Medulla oblongata (tissue), 1 donor: ENCODE measurements at regions not wholly inside any gene's neighbourhood (a gene's known extent, or its start where the extent isn't known, plus 50 kb on each side); places are given as distances from the start of the nearest gene placed in this dataset.
A peak's percentile ranks its signal among the peaks of the same experiment; 100 is the strongest.

ENCODE experiments used
- DNase-seq: peaks from one replicate; pipeline ENCODE4 v3.0.0-alpha.2; 2015; ENCODE audit errors: extremely low spot score

DNA sequence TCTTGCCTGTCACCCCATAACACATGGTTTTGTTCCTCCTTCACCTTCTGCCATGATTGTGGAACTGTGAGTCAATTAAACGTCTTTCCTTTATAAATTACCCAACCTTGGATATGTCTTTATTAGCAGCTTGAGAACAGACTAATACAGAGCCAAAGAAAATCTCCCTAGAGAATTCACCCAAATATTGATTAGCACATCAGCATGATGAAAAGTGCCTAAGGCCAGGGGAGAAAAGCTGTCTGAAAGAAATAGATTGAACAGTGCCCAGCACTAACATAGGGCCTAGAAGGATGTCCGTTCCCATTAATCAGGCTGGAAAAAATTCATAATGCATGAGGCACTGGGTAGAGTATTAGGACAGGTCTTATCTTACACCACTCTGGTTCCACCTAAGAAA is 111.9 kb upstream of the CALN1 start:
- DNase-seq = no peak

DNA sequence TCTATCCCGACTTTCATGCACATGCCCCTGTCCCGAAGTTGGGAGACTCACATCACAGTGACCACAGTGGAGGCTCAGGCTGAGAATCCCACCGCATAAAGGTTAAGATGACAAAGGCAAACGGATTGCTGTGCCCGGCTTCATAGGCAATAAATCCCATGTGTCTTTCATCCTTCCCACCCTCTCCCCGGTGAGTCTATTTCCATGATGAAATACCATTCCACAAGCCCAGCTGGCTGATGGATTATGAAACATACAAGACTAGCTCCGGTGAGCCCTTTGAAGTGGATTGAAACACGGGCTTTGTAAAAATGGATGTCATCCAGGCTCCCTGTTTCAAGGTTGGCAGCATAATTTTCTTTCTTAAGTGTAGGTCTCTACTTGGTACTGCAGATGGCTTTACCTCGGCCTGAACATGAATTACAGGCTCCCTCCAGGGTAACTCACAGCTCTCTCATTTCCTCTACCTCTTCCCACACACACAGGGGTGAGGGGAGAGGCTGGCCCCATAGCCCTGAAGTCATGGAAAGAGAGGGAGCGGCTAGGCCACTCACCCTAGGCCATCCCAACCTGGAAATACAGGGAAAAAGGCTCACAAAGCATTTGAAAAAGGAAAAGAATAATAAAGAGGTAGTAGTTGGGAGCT is 92.0 kb upstream of the CALN1 start:
- no peak for DNase-seq

DNA sequence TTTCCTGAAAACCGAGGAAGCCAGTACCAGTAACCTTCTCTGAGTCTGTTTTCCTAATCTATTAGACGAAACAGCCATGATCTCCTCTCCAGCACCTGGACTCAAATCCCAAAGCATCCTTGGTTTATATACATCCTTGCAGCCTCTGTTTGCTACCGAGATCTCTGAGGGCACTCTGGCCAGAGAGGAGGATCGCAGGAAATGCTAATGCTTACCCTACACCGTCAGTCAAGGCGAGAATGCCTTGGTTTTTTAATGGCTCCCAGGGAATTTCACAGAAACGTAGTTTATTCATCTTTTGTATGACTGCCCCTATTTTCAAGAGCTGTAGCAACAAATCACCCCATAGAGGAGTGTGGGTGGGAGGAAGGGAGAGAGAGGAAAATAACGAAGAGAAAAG is 91.5 kb upstream of the CALN1 start:
- no peak for DNase-seq

DNA sequence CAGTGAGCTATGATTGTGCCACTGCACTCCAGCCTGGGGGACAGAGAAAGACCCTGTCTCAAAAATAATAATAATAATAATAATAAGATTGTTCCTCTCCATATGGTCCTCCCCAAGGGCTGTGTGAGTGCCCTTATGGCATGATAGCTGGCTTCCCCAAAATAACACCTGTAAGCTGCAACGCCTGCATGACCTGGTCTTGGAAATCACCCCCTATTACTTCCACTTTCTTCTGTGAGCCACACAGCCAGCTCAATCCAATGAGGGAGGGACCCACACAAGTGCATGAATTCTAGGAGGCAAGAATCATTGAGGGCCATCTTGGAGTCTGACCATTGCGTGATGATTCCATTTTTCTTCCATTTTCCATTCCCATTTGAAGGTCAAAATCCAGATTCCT is 82.7 kb upstream of the CALN1 start:
- no peak for DNase-seq

GRCh38 chr7:72493850-72494661 is 81.9 kb upstream of the CALN1 start:
- DNase-seq = peak; percentile 84

- no peak for DNase-seq
Measured at GRCh38 chr7:72492461-72493065, 80.4 kb upstream of the CALN1 start.

- no peak for DNase-seq
Measured at GRCh38 chr7:72490301-72490700, 78.2 kb upstream of the CALN1 start.

DNA sequence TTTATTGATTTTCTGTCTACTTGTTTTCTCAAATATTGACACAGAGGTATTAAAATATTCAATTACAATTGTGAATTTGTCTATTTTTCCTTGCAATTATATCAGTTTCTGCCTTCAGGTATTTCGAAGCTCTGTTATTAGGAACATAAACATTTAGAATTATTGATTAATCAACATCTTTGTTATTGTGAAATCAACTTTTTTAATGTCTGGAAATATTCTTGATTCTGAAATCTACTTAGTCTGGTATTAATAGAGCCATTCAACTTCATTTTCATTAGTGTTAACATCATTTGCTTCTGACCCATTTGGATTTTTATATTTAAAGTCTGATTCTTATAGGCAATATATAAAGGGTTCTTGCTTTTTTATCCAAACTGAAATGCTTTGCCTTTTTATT is 69.8 kb upstream of the CALN1 start:
- no peak for DNase-seq

DNA sequence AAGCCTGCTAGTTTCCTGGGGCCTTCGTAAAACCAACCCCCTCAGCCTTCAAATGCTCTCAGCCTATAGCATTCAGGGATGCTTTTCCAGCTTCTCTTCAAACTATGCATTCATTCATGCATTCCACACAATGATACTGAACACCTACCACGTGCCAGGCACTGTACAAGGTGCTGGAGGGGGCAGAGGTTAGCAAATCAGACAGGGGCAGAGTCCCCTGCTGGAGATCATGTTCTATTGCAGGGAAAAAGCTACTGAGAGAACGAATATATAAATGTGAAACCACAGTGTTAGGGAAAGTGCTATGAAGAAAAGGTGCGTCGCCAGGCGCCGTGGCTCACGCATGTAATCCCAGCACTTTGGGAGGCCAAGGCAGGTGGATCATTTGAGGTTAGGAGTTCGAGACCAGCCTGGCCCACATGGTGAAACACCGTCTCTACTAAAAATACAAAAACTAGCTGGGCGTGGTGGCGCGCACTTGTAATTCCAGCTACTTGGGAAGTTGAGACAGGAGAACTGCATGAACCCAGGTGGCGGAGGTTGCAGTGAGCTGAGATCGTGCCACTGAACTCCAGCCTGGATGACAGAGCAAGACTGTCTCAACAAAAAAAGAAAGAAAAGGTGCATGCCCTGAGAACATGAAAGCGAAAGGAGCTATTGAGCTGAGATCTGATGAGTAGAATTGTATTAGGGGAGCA is 64.6 kb upstream of the CALN1 start:
- no peak for DNase-seq

DNA sequence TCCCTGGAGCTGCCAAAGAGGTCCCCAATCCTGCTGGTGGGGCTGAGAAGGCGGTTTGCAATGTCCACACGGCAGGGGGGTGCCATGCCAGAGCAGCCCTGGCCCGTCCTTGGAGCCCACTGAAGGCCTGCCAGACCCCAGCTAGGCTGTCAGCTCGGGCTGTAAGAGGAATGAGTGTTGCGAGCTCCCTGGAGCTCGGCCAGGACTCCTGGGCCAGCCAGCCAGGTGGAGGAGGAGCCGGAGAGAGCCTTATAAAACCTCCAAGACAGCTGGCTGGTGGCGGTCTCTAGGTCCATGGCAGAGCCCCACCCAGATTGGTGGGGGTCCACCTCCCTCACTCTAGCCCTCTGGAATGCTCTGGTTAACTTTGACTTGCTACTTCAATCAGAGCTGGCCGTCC is 55.1 kb upstream of the CALN1 start:
- DNase-seq = no peak

DNA sequence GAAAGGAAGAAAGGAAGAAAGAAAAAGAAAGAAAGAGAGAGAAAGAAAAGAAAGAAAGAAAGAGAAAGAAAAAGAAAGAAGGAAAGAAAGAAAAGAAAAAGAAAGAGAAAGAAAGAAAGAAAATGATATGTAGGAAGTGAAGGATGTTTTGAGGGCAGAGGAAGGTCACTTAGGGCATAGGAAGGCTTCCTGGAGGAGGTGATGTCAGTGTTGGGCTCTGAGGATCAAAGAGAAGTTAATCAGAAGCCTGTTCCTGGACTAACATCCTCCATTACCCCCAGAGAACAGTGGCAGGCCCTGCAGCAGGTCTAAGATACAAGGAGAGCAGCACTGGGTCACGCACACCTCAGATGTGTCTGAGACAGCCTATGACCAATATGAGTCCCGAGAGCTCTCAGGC is 54.7 kb upstream of the CALN1 start:
- DNase-seq = no peak

DNA sequence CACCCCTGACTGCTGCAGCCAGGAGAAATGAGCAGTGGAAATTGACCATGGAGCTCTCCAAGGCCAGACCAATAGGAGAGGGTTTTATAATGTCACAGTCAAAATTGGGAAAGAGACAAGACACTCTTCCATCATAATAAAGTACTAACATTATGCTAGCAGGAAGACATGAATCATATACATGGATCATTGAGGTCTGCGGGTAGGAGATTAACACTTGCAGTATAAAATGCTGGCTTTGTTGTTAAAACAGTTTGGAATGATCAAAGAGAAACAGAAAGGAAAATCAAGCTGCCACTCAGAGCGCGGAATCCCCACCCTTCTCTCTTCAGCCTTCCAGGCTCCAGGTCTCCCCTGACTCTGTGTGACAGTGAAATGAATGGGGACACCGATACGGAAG is 53.4 kb upstream of the CALN1 start:
- DNase-seq = no peak

GRCh38 chr7:72462311-72462710 is 50.2 kb upstream of the CALN1 start:
- no peak for DNase-seq
